Osteoblast (primary cell): ENCODE measurements at regions not wholly inside any gene's neighbourhood (a gene's known extent, or its start where the extent isn't known, plus 50 kb on each side); places are given as distances from the start of the nearest gene placed in this dataset.

ENCODE experiments used
- DNase-seq: peaks from one replicate; pipeline ENCODE4 v3.0.0; 2011; ENCODE audit warnings: low spot score, mixed read lengths; ENCODE audit not compliant: insufficient read length; ENCODE audit errors: missing footprints
- H2AFZ ChIP-seq: 2 replicates; pipeline ENCODE4 v1.6.0; 2011; ENCODE audit warnings: mild to moderate bottlenecking, low read length
- H3K27ac ChIP-seq: 2 replicates; pipeline ENCODE4 v1.5.1; 2011; ENCODE audit warnings: mild to moderate bottlenecking, low read depth, low read length, moderate library complexity
- H3K27me3 ChIP-seq: 2 replicates; pipeline ENCODE4 v1.6.0; 2012; ENCODE audit warnings: mild to moderate bottlenecking, control low read depth, inconsistent platforms, low read length, moderate library complexity; ENCODE audit not compliant: insufficient read depth
- H3K36me3 ChIP-seq: 2 replicates; pipeline ENCODE4 v1.5.1; 2011; ENCODE audit warnings: mild to moderate bottlenecking, low read length, control low read depth, moderate library complexity; ENCODE audit not compliant: insufficient read depth
- H3K4me1 ChIP-seq: 2 replicates; pipeline ENCODE4 v1.5.1; 2011; ENCODE audit warnings: mild to moderate bottlenecking, low read length, control low read depth, moderate library complexity; ENCODE audit not compliant: insufficient read depth
- H3K4me2 ChIP-seq: 2 replicates; pipeline ENCODE4 v1.6.0; 2011; ENCODE audit warnings: mild to moderate bottlenecking, low read length; ENCODE audit not compliant: insufficient read depth
- H3K4me3 ChIP-seq: fragments of 200-600 bp; sonication (generic); 3 replicates; pipeline ENCODE4 v1.5.1; 2012; ENCODE audit warnings: mild to moderate bottlenecking, low read length, inconsistent platforms; ENCODE audit not compliant: insufficient read depth
- H3K79me2 ChIP-seq: 2 replicates; pipeline ENCODE4 v1.6.0; 2012; ENCODE audit warnings: mild to moderate bottlenecking, low read length, control low read depth, inconsistent platforms; ENCODE audit not compliant: insufficient read depth
- H3K9me3 ChIP-seq: 2 replicates; pipeline ENCODE4 v1.5.1; 2011; ENCODE audit warnings: low read depth, low read length, control low read depth
- H4K20me1 ChIP-seq: 2 replicates; pipeline ENCODE4 v1.6.0; 2012; ENCODE audit warnings: mild to moderate bottlenecking, low read length, control low read depth; ENCODE audit not compliant: insufficient read depth
- CTCF ChIP-seq: IDR thresholded peaks from 2 replicates; pipeline ENCODE4 v1.5.1; 2011; ENCODE audit warnings: mild to moderate bottlenecking, low read depth, low read length, moderate library complexity; ENCODE audit errors: extremely low read depth

- H2AFZ ChIP-seq: no peak overlapping the region
- no peaks in the 10 kb centered on the region for H3K4me1 ChIP-seq
- H3K4me2 ChIP-seq: no peak overlapping the region
- no peak for TF ChIP-seq CTCF
- no peaks in the 10 kb centered on the region for H4K20me1 ChIP-seq
- no peaks in the 10 kb centered on the region for H3K36me3 ChIP-seq
- H3K79me2 ChIP-seq: no peaks in the 10 kb centered on the region
- no peak for DNase-seq
- H3K27ac ChIP-seq: no peak overlapping the region
- no peak overlapping the region for H3K4me3 ChIP-seq
- H3K27me3 ChIP-seq: peaks cover 6% of the 10 kb centered on the region
- no peaks in the 10 kb centered on the region for H3K9me3 ChIP-seq
These were observed 191.1 kb upstream of the NFIA start for GRCh38 chr1:60891281-60891680.

- Histone ChIP-seq H2AFZ (no peak overlapping the region), H3K4me3 (no peak overlapping the region)
- DNase-seq: peak; percentile 56
These were observed 191.7 kb upstream of the NFIA start for GRCh38 chr1:60890664-60891063.

GRCh38 chr1:60889709-60890108 is 192.7 kb upstream of the NFIA start:
- H3K9me3 ChIP-seq: no peaks in the 10 kb centered on the region
- no peak overlapping the region for H3K4me2 ChIP-seq
- H2AFZ ChIP-seq: no peak overlapping the region
- H4K20me1 ChIP-seq: no peaks in the 10 kb centered on the region
- H3K4me1 ChIP-seq: no peaks in the 10 kb centered on the region
- no peak for TF ChIP-seq CTCF
- no peaks in the 10 kb centered on the region for H3K79me2 ChIP-seq
- H3K27me3 ChIP-seq: peaks cover 9% of the 10 kb centered on the region
- H3K36me3 ChIP-seq: no peaks in the 10 kb centered on the region
- H3K27ac ChIP-seq: no peak overlapping the region
- DNase-seq: no peak
- no peak overlapping the region for H3K4me3 ChIP-seq

More at GRCh38 chr1:60890664-60891063, 191.7 kb upstream of the NFIA start:
- Histone ChIP-seq H3K27me3 (peaks cover 6% of the 10 kb centered on the region), H3K79me2 (no peaks in the 10 kb centered on the region), H3K9me3 (no peaks in the 10 kb centered on the region), H3K4me1 (no peaks in the 10 kb centered on the region), H4K20me1 (no peaks in the 10 kb centered on the region), H3K27ac (no peak overlapping the region), H3K4me2 (no peak overlapping the region), H3K36me3 (no peaks in the 10 kb centered on the region)
- no peak for TF ChIP-seq CTCF

- no peaks in the 10 kb centered on the region for H3K36me3 ChIP-seq
- no peaks in the 10 kb centered on the region for H3K4me1 ChIP-seq
- H3K79me2 ChIP-seq: no peaks in the 10 kb centered on the region
- H3K4me3 ChIP-seq: no peak overlapping the region
- H3K4me2 ChIP-seq: no peak overlapping the region
- H3K27ac ChIP-seq: no peak overlapping the region
- H2AFZ ChIP-seq: no peak overlapping the region
- no peak for TF ChIP-seq CTCF
- H4K20me1 ChIP-seq: no peaks in the 10 kb centered on the region
- no peaks in the 10 kb centered on the region for H3K9me3 ChIP-seq
- peaks cover 9% of the 10 kb centered on the region for H3K27me3 ChIP-seq
- DNase-seq: no peak
These were observed 194.2 kb upstream of the NFIA start for GRCh38 chr1:60888126-60888525.
